KBM-7 (cell line): ENCODE measurements at regions not wholly inside any gene's neighbourhood (a gene's known extent, or its start where the extent isn't known, plus 50 kb on each side); places are given as distances from the start of the nearest gene placed in this dataset.

Experiments used
- DNase-seq: peaks from one replicate; pipeline ENCODE4 v3.0.0-alpha.2; 2015
- in situ Hi-C: fragments of 300-500 bp; cut with MboI; formaldehyde crosslinking; loops from 2 replicates; pipeline ENCODE4 v1.14.3; 2020; ENCODE audit warnings: low sequenced_read_pairs, low pct_unique_long_range_greater_than_20kb, mixed read lengths

DNA sequence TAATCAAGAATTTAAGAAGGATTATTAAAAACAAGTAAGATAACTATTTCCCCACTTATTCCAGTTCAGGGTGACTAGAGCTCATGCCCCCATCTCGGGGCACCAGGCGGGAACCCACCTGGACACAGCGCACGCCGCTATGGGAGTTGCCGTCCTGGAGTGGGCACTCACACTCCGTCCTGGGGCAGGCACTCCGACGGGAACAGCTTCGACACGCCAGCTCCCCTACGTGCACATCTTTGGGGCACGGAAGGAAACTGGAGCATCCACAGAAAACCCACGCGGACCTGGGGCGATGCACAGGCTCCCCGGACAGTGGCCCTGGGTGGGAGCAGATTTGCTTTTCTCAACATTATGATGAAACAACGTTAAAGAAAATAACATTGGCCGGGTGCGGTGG, 52.0 kb upstream of the GATA5 start:
- DNase-seq, result no peak
- in situ Hi-C loops, result no loop called here

GRCh38 chr20:62528983-62529891, 53.4 kb upstream of the GATA5 start:
- no peak for DNase-seq
- in situ Hi-C loops, result no loop called here

DNA sequence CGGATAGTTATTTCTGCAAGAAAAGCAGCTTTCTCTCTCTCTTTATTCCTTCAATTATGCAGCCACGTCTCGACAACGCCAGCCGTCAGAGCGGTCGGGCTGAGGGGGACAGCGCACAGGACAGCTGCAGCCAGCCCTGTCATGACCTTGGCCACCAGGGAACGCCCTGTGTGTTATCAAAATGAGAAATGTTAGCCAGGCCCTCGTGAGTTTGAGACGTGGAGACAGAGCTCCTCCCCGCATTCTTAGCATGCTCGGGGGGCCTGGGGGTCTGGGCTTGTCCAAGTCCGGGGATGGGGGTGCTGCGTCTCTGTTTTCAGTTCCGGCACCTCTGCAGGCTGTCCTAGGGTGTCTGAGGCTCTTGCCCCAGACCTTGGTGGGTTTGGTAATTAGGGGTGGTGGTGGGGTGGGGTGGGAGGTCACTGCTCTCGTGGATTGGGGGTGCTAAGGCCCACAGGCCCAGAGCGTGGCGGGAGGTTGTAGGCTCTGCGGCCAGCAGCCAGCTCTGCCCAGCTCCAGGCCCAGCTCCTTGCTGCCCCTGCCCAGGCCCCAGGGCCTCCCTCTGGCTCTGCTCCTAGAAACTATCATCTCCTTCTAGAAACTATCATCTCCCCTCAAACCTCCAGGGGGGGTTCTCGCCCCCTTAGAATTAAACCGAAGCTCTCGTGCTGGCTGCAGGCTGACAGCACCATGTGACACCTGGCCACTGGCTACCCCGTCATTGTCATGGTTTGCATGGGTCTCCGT, 54.3 kb upstream of the GATA5 start:
- DNase-seq, result no peak
- in situ Hi-C loops, result no loop called here

DNA sequence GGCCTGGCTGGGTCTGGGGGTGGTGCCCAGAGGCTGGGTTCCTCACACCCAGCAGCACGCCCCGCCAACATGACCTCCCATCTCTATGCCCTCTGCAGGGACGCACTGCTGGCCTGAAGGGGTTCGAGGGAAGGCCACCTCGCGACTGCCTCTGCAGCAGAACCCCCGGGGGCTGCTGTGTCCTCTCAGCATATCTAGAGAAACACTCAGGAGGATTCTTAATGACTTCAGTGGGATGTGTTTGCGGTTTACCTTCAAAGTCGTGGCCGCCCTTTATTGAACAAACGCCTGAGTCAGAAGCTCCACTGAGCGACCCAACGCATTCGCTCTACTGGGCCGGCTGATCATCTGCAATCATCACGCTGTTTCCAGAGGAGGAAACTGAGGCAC, 54.8 kb upstream of the GATA5 start:
- no peak for DNase-seq
- in situ Hi-C loops, result no loop called here

DNA sequence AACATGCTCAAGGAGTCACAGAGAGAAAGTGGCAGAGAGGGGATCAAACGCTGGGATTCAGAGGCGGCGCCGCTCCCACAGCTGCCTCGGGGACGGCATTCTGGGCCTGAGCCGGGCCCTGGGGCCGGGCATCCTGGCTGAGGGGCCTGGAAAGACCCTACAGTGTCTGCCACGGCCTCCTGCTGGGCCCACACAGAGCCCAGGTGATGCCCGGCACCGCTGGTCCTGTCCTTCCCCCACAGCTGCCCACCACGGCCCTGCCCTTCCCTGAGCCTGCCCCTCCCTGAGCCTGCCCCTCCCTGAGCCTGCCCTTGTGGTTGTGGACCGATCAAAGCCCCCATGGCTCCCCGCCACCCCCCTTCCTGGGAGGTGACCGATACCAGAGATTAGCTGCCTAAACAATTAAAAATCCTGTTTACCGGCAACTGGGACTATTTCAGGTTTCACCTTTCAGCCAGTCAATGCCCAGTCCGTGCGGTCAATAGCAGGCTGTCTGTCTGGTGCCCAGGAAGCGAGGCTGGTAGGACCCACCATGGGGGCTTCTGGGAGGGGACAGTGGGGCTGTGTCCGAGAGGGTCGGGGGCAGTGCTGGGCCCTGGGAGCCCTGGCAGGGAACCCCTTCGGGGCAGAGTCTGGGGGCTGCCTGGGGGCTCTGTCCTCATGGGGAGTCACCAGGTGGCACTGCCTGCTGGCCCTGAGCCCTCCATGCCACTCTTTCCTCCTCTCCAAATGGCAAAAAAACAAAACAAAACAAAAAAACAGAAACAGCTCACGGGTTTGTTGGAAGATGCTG, 55.4 kb upstream of the GATA5 start:
- in situ Hi-C loops, result no loop called here
- no peak for DNase-seq

DNA sequence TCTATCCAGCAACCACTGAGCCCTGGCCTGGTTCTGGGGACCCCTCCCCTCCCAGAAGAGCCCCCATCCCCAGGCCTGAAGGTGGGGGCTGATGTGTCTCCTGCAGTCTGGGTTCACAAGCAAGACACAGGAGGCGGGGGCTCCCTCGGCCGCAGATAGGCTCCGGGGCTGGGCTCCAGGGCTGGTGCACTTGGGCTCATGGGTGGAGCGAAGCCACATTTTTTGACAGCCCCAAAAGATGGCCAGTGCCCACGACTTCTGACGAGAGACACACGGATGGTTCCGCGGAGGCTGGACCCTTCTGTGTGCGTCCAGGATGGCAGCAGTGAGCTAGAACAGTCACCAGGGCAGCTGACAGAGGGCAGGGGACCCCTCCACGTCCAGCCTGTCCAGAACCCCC, 57.1 kb upstream of the GATA5 start:
- in situ Hi-C loops, result no loop called here

GRCh38 chr20:62533591-62534495, 58.0 kb upstream of the GATA5 start:
- in situ Hi-C loops, result no loop called here
- no peak for DNase-seq

More for the DNA sequence above, 57.1 kb upstream of the GATA5 start:
- no peak for DNase-seq

- in situ Hi-C loops, result no loop called here
- DNase-seq, result no peak
Measured at GRCh38 chr20:62534526-62535221, 58.9 kb upstream of the GATA5 start.

- no peak for DNase-seq
- in situ Hi-C loops, result no loop called here
Measured at GRCh38 chr20:62535282-62535811, 59.6 kb upstream of the GATA5 start.

DNA sequence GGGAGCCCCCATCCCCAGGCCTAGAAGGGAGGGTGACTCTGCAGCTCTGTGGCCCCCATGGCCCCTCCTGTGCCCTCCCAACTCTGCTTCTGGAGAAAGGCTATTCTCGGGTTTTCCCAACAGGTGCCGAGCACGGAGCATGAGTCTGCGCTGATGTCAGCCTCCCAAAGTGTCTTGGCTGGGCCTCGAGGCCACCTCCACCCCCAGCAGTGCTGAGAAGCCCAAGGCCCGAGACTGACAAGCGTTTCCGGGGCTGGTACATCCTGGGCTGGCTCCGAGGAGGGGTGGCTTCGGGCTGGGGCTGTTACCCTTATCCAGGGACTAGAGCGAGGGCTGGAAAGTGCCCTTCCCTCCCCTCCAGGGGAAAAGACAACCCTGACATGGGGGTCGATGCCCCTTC, 60.2 kb upstream of the GATA5 start:
- no peak for DNase-seq

DNA sequence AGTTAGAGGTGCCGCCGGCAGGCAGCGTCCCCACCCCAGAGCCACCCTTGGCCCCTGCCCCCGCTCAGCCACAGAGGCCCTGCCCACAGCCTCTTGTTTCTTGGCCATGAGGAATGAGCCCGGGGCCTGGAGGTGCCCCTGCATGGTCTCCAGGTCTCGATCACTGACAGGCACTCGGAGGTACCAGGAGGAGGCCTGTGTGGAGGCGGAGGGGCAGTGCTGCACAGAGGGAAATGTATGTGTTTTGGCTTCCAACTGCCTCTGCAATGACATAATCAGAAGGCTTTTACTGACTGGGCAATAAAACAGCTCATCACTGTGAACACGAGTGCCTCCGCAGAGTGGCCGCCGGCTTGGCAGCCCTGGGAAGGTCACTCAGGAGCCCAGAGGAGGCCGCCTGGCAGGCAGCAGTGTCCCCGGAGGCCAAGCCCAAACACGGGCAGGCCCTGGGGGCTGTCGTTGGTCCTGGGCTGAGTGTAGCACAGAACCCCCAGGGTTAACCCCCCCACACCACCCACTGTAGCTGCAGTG, 61.1 kb upstream of the GATA5 start:
- in situ Hi-C loops, result no loop called here
- DNase-seq, result no peak

More for the DNA sequence above, 60.2 kb upstream of the GATA5 start:
- in situ Hi-C loops, result no loop called here

DNA sequence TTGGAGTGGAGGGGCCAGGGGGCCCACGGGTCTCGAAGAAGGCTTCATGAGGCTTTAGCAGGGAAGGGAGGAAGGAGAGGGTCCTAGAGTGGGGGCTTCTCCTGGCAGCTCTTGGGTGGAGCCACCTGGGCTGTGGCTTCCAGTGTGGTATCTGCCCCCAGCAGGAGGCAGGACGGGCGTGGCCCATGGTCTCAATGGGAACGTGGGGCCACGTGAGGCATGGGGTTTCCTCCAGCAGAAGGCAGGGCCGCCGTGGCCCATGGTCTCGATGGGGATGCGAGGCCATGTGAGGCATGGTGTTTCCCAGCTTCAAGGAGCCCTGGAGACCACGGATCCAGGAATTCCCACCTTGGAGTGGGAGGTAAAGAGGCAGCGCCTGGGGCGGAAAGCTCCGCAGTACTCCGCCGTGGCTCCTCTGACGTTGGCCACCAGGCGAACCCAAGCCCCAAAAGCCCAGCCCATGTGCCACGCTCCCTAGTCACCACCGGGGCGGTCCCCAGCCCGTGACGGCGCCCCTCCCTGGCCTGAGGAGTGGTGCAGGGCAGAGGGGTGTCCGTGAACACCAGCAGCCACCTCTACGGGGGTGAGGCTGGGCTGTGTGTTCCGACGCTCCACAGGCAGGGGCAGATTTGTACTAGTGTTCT, 62.0 kb upstream of the GATA5 start:
- in situ Hi-C loops, result no loop called here

GRCh38 chr20:62539198-62540045, 63.6 kb upstream of the GATA5 start:
- DNase-seq, result no peak
- in situ Hi-C loops, result no loop called here

More for the DNA sequence above, 62.0 kb upstream of the GATA5 start:
- DNase-seq, result no peak

GRCh38 chr20:62540504-62540903, 64.7 kb upstream of the GATA5 start:
- DNase-seq, result no peak
- in situ Hi-C loops, result no loop called here

DNA sequence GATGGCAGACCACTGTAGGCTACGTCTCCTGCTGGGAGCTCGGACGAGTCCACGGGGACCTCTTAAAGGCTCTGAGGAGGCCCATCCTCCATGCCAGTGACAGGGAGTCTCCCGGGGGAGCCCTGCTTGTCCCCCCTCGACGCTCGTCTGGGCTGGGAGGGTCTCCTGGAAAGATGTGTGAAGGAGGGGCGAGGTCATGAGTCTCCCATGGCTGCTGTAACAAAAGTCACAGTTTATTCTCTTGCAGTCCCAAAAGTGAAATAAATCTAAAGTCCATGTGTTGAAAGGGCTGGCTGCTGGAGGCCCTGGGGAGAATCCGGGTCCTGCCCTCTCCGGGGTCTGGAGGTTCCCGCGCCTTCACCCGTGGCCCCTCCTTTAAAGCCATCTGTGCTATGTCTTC, 67.1 kb upstream of the GATA5 start:
- in situ Hi-C loops, result no loop called here
- no peak for DNase-seq
